ENCODE measurements at regions not wholly inside any gene's neighbourhood (a gene's known extent, or its start where the extent isn't known, plus 50 kb on each side); places are given as distances from the start of the nearest gene placed in this dataset.

- no peaks in the 10 kb centered on the region for H3K4me1 ChIP-seq (ENCODE audit: control insufficient read depth in 1 of 2, insufficient read depth in 2 of 2, low read length in 2 of 2)
- 94% methylated on average over 3 of the region's 5 CpGs for WGBS (ENCODE audit: insufficient coverage)
- no peak overlapping the region for H3K4me2 ChIP-seq (replicated peaks; ENCODE audit: extremely low read depth, low read length, poor library complexity, severe bottlenecking)
- H3K9me3 Mint-ChIP-seq = peaks cover 0 to 6% (median 3%) of the 10 kb centered on the region in 7 donors
- H3K4me1 Mint-ChIP-seq = no peaks in the 10 kb centered on the region
- H3K27ac ChIP-seq (ENCODE audit: low read depth in 1 of 2, low read length in 2 of 2) = no peak overlapping the region
- no peaks in the 10 kb centered on the region for H3K36me3 ChIP-seq (replicated peaks in 1 of 2; ENCODE audit: control insufficient read depth in 1 of 2, insufficient read depth in 2 of 2, low read length in 2 of 2)
- peaks cover 0 to 3% of the 10 kb centered on the region in 2 donors for H3K9me3 ChIP-seq (replicated peaks in 1 of 2; ENCODE audit: control insufficient read depth in 1 of 2, insufficient read depth in 1 of 2, low read length in 2 of 2)
- no peaks in the 10 kb centered on the region for H3K27me3 Mint-ChIP-seq (ENCODE audit: low read depth in 3 of 3)
- no peak overlapping the region for H3K4me3 ChIP-seq (replicated peaks in 1 of 3; ENCODE audit: low read depth in 2 of 3, low read length in 3 of 3)
- DNase-seq = no peak
- no peak overlapping the region for H3K9ac ChIP-seq (ENCODE audit: insufficient read depth, low read length, poor library complexity, severe bottlenecking)
- no peak overlapping the region for H3K27ac Mint-ChIP-seq
- no peak for TF ChIP-seq CTCF (IDR thresholded peaks at IDR 0.05)
- no peaks in the 10 kb centered on the region for H4K20me1 ChIP-seq (ENCODE audit: insufficient read depth, low read length)
- H3K79me2 ChIP-seq (ENCODE audit: insufficient read depth, low read length) = no peaks in the 10 kb centered on the region
- no peak overlapping the region for H2AFZ ChIP-seq (ENCODE audit: insufficient read depth, low read depth, low read length, poor library complexity, severe bottlenecking)
- H3K36me3 Mint-ChIP-seq = no peaks in the 10 kb centered on the region
- H3K27me3 ChIP-seq (ENCODE audit: control insufficient read depth in 2 of 2, insufficient read depth in 2 of 2, low read length in 2 of 2) = no peaks in the 10 kb centered on the region
- no peak overlapping the region for H3K4me3 Mint-ChIP-seq
- intact Hi-C loops (cut with micrococcal nuclease) = no loop called here
Measured at GRCh38 chrX:11929476-11929875, 171.4 kb downstream of the MSL3 start.

GRCh38 chrX:11932423-11932822 lies 174.4 kb downstream of the MSL3 start:
- Histone ChIP-seq H3K9me3 (replicated peaks in 1 of 2; ENCODE audit: control insufficient read depth in 1 of 2, insufficient read depth in 1 of 2, low read length in 2 of 2) (peaks cover 0 to 3% of the 10 kb centered on the region in 2 donors), H2AFZ (ENCODE audit: insufficient read depth, low read depth, low read length, poor library complexity, severe bottlenecking) (no peak overlapping the region), H3K27me3 (ENCODE audit: control insufficient read depth in 2 of 2, insufficient read depth in 2 of 2, low read length in 2 of 2) (no peaks in the 10 kb centered on the region), H3K79me2 (ENCODE audit: insufficient read depth, low read length) (no peaks in the 10 kb centered on the region), H3K4me2 (replicated peaks; ENCODE audit: extremely low read depth, low read length, poor library complexity, severe bottlenecking) (no peak overlapping the region), H3K36me3 (replicated peaks in 1 of 2; ENCODE audit: control insufficient read depth in 1 of 2, insufficient read depth in 2 of 2, low read length in 2 of 2) (no peaks in the 10 kb centered on the region), H4K20me1 (ENCODE audit: insufficient read depth, low read length) (no peaks in the 10 kb centered on the region), H3K9ac (ENCODE audit: insufficient read depth, low read length, poor library complexity, severe bottlenecking) (no peak overlapping the region), H3K4me1 (ENCODE audit: control insufficient read depth in 1 of 2, insufficient read depth in 2 of 2, low read length in 2 of 2) (no peaks in the 10 kb centered on the region), H3K27ac (ENCODE audit: low read depth in 1 of 2, low read length in 2 of 2) (no peak overlapping the region), H3K4me3 (replicated peaks in 1 of 3; ENCODE audit: low read depth in 2 of 3, low read length in 3 of 3) (no peak overlapping the region)
- peaks cover 0 to 3% (median 0%) of the 10 kb centered on the region in 7 donors for H3K9me3 Mint-ChIP-seq
- no peak for TF ChIP-seq CTCF (IDR thresholded peaks at IDR 0.05)
- no peak for DNase-seq
- no peak overlapping the region for H3K4me3 Mint-ChIP-seq
- H3K27me3 Mint-ChIP-seq (ENCODE audit: low read depth in 3 of 3) = no peaks in the 10 kb centered on the region
- no CpG with 5 or more reads among the region's 1 CpG for WGBS (ENCODE audit: insufficient coverage)
- intact Hi-C loops (cut with micrococcal nuclease) = no loop called here
- no peaks in the 10 kb centered on the region for H3K4me1 Mint-ChIP-seq
- H3K36me3 Mint-ChIP-seq = no peaks in the 10 kb centered on the region
- H3K27ac Mint-ChIP-seq = no peak overlapping the region
